ENCODE measurements at regions not wholly inside any gene's neighbourhood (a gene's known extent, or its start where the extent isn't known, plus 50 kb on each side); places are given as distances from the start of the nearest gene placed in this dataset.

DNA sequence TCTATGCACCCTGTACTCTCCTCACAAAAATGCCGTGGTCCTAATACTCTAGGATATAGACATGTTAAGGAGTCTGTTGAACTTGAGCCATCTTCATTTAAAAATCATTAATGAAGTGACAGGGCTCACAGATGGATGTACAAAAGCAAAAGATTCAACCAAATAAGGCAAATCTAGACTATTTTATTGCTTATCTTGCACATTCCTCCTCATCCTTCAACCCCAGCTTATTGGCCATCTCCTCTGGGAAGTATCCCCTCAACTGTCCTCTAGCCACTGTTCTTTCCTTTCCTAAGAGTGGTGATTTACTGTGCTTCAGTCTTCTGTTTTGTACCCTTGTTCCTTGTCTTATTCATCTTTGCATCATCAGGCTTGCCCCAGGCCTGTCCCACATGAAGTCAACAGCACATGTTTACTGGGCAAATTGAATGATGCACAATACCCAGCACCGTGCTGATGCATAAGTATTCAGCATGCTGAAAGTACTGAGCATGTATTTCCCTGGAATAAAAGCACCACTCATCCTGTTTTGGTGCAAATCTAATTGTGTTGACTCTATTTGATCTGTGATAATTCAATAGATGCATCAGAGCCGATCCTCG lies 287.3 kb upstream of the CLNK start:
- TF ChIP-seq CTCF (conservative IDR thresholded peaks at IDR 0.05; ENCODE audit: low read length) (no peak), EZH2phosphoT487 (IDR thresholded peaks at IDR 0.05; ENCODE audit: borderline replicate concordance) (no peak)

Data from Loucy (cell line).